ENCODE measurements at regions not wholly inside any gene's neighbourhood (a gene's known extent, or its start where the extent isn't known, plus 50 kb on each side); places are given as distances from the start of the nearest gene placed in this dataset.

GRCh38 chr10:3716093-3716492 is 68.9 kb downstream of the KLF6 start:
- no peaks in the 10 kb centered on the region for H3K27me3 ChIP-seq (ENCODE audit: insufficient read depth, low read length, poor library complexity, severe bottlenecking)
- no peaks in the 10 kb centered on the region for H3K4me1 ChIP-seq (ENCODE audit: insufficient read depth, low read length, poor library complexity, severe bottlenecking)
- no peak overlapping the region for H3K9ac ChIP-seq (ENCODE audit: low read depth, low read length, poor library complexity, severe bottlenecking)
- H3K79me2 ChIP-seq (ENCODE audit: insufficient read depth, low read length), result no peaks in the 10 kb centered on the region
- TF ChIP-seq, protein P1, sequence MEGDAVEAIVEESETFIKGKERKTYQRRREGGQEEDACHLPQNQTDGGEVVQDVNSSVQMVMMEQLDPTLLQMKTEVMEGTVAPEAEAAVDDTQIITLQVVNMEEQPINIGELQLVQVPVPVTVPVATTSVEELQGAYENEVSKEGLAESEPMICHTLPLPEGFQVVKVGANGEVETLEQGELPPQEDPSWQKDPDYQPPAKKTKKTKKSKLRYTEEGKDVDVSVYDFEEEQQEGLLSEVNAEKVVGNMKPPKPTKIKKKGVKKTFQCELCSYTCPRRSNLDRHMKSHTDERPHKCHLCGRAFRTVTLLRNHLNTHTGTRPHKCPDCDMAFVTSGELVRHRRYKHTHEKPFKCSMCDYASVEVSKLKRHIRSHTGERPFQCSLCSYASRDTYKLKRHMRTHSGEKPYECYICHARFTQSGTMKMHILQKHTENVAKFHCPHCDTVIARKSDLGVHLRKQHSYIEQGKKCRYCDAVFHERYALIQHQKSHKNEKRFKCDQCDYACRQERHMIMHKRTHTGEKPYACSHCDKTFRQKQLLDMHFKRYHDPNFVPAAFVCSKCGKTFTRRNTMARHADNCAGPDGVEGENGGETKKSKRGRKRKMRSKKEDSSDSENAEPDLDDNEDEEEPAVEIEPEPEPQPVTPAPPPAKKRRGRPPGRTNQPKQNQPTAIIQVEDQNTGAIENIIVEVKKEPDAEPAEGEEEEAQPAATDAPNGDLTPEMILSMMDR (conservative IDR thresholded peaks at IDR 0.05; ENCODE audit: low read length), result no peak
- TF ChIP-seq EZH2phosphoT487 (IDR thresholded peaks at IDR 0.05; ENCODE audit: borderline replicate concordance), result no peak
- peaks cover 3% of the 10 kb centered on the region; the same call in 1 of the 2 replicates for H3K9me3 ChIP-seq (ENCODE audit: insufficient read depth, low read depth, low read length)
- H3F3A ChIP-seq (ENCODE audit: low read depth), result no peaks in the 10 kb centered on the region
- H3K4me2 ChIP-seq (ENCODE audit: low read depth, low read length, poor library complexity, severe bottlenecking), result no peak overlapping the region
- H3K9me2 ChIP-seq (replicated peaks; ENCODE audit: low read depth, low read length), result no peaks in the 10 kb centered on the region
- no peak overlapping the region for H3K4me3 ChIP-seq (ENCODE audit: low read length, poor library complexity, severe bottlenecking)
- H3K36me3 ChIP-seq (ENCODE audit: insufficient read depth, low read length), result no peaks in the 10 kb centered on the region
- no peaks in the 10 kb centered on the region for H4K20me1 ChIP-seq (ENCODE audit: insufficient read depth, low read length, poor library complexity, severe bottlenecking)
- H2AFZ ChIP-seq (ENCODE audit: low read length), result no peak overlapping the region

DNA sequence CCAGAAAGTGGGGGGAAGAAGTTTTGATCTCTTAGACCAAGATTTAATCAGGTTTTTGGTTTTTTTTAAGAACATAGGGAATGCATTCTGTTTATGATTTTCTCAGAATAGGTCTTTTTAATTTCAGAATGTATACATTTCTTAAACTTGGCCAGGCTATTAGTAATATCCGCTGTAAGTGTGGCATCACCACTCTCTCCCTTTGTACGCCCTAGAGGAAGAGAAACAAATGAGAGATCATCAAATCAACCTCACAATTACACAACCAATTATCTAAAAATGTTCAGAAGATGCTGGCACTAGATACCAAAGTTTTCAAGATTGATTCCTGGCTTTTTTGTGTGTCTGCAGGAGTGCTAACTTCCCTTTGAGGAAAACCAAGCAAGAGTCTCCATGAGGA is 70.0 kb downstream of the KLF6 start:
- Histone ChIP-seq H3K4me3 (ENCODE audit: low read length, poor library complexity, severe bottlenecking) (no peak overlapping the region), H3K9me2 (replicated peaks; ENCODE audit: low read depth, low read length) (no peaks in the 10 kb centered on the region), H4K20me1 (ENCODE audit: insufficient read depth, low read length, poor library complexity, severe bottlenecking) (no peaks in the 10 kb centered on the region), H3K4me1 (ENCODE audit: insufficient read depth, low read length, poor library complexity, severe bottlenecking) (no peaks in the 10 kb centered on the region), H3K27me3 (ENCODE audit: insufficient read depth, low read length, poor library complexity, severe bottlenecking) (no peaks in the 10 kb centered on the region), H3K4me2 (ENCODE audit: low read depth, low read length, poor library complexity, severe bottlenecking) (no peak overlapping the region), H3F3A (ENCODE audit: low read depth) (no peaks in the 10 kb centered on the region), H3K36me3 (ENCODE audit: insufficient read depth, low read length) (no peaks in the 10 kb centered on the region), H3K9me3 (ENCODE audit: insufficient read depth, low read depth, low read length) (peaks cover 3% of the 10 kb centered on the region; the same call in 1 of the 2 replicates), H3K79me2 (ENCODE audit: insufficient read depth, low read length) (no peaks in the 10 kb centered on the region), H2AFZ (ENCODE audit: low read length) (no peak overlapping the region), H3K9ac (ENCODE audit: low read depth, low read length, poor library complexity, severe bottlenecking) (no peak overlapping the region)
- TF ChIP-seq, protein P1 (conservative IDR thresholded peaks at IDR 0.05; ENCODE audit: low read length), result no peak
- no peak for TF ChIP-seq EZH2phosphoT487 (IDR thresholded peaks at IDR 0.05; ENCODE audit: borderline replicate concordance)

DNA sequence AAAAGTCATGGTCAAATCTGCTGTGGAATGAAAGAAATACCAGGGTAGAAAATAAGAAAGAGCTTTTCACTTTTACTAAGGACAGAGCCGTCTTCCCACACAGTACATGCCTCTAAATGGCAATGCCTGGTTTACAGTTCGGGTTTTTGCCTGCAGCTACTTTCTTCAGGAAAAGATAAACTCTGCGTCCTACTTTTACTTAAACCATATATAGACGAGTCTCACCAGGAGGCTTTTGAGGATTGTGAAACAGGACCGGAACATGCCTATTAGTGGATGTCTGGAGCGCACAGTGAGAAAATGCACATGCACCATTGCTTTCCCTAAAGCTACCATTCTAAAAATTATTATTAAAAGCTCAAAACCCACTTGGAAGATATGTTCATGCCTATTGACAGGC is 70.5 kb downstream of the KLF6 start:
- Histone ChIP-seq H4K20me1 (ENCODE audit: insufficient read depth, low read length, poor library complexity, severe bottlenecking) (no peaks in the 10 kb centered on the region), H3K9me2 (replicated peaks; ENCODE audit: low read depth, low read length) (no peaks in the 10 kb centered on the region), H3K36me3 (ENCODE audit: insufficient read depth, low read length) (no peaks in the 10 kb centered on the region), H3K4me2 (ENCODE audit: low read depth, low read length, poor library complexity, severe bottlenecking) (no peak overlapping the region), H3K4me3 (ENCODE audit: low read length, poor library complexity, severe bottlenecking) (no peak overlapping the region), H3K79me2 (ENCODE audit: insufficient read depth, low read length) (no peaks in the 10 kb centered on the region), H3K27me3 (ENCODE audit: insufficient read depth, low read length, poor library complexity, severe bottlenecking) (no peaks in the 10 kb centered on the region), H3K4me1 (ENCODE audit: insufficient read depth, low read length, poor library complexity, severe bottlenecking) (no peaks in the 10 kb centered on the region), H3F3A (ENCODE audit: low read depth) (no peaks in the 10 kb centered on the region), H3K9me3 (ENCODE audit: insufficient read depth, low read depth, low read length) (peaks cover 3% of the 10 kb centered on the region; the same call in 1 of the 2 replicates), H3K9ac (ENCODE audit: low read depth, low read length, poor library complexity, severe bottlenecking) (no peak overlapping the region), H2AFZ (ENCODE audit: low read length) (no peak overlapping the region)
- no peak for TF ChIP-seq EZH2phosphoT487 (IDR thresholded peaks at IDR 0.05; ENCODE audit: borderline replicate concordance)
- TF ChIP-seq, protein P1 (conservative IDR thresholded peaks at IDR 0.05; ENCODE audit: low read length), result no peak
